ENCODE measurements at regions not wholly inside any gene's neighbourhood (a gene's known extent, or its start where the extent isn't known, plus 50 kb on each side); places are given as distances from the start of the nearest gene placed in this dataset.
"Not testable (repeated sequence)": the region's sequence is repeated elsewhere in the genome, so short reads cannot be mapped to it uniquely, and the experiment has no call there.

GRCh38 chr1:91606546-91607078, 106.0 kb downstream of the CDC7 start:
- no peak for DNase-seq (ENCODE audit: low spot score in 2 of 2)
- intact Hi-C loops (cut with DNase I) = no loop called here
- Histone ChIP-seq H3K27me3 (no peaks in the 10 kb centered on the region), H3K9me3 (no peaks in the 10 kb centered on the region), H3K4me3 (no peak overlapping the region), H3K27ac (no peak overlapping the region), H3K4me1 (no peaks in the 10 kb centered on the region), H3K36me3 (no peaks in the 10 kb centered on the region)
- TF ChIP-seq CTCF (IDR thresholded peaks at IDR 0.05) = no peak

DNA sequence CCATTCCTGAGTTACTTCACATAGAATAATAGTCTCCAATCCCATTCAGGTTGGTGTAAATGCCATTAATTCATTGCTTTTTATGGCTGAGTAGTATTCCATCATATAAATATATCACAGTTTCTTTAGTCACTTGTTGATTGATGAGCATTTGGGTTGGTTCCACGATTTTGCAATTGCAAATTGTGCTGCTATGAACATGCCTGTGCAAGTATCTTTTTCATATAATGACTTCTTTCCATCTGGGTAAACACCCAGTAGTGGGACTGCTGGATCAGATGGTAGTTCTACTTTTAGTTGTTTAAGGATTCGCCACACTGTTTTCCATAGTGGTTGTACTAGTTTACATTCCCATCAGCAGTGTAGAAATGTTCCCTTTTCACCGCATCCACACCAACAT, 107.0 kb downstream of the CDC7 start:
- H3K9me3 ChIP-seq; H3K4me1 ChIP-seq; intact Hi-C loops (cut with DNase I); H3K36me3 ChIP-seq; H3K4me3 ChIP-seq; H3K27ac ChIP-seq; DNase-seq (ENCODE audit: low spot score in 2 of 2); H3K27me3 ChIP-seq: not testable (repeated sequence)

GRCh38 chr1:91608876-91609275, 108.2 kb downstream of the CDC7 start:
- H3K27ac ChIP-seq = no peak overlapping the region

DNA sequence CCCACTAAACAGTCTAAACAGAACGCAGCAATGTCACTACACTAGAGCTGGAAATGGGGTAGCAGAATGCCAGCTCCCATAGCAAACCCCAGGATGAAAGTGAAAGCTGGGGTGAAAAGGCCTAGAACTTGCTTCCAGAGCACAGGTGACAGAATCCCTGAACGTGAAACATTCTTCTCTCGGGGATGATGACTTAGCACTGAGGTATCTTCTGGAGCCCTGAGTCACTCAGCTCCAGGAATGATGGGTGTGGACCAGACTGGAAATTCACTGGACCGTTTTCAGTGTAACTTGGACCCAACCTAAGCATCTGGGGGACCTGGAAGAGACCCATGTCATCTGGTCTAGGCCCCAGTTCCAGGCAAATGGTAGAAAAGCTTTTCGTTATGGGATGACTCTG, 108.9 kb downstream of the CDC7 start:
- Histone ChIP-seq H3K9me3 (no peaks in the 10 kb centered on the region), H3K27me3 (no peaks in the 10 kb centered on the region), H3K4me1 (no peaks in the 10 kb centered on the region), H3K36me3 (no peaks in the 10 kb centered on the region), H3K4me3 (no peak overlapping the region), H3K27ac (no peak overlapping the region)
- TF ChIP-seq CTCF (IDR thresholded peaks at IDR 0.05) = no peak
- intact Hi-C loops (cut with DNase I) = no loop called here
- no peak for DNase-seq (ENCODE audit: low spot score in 2 of 2)

More at GRCh38 chr1:91608876-91609275, 108.2 kb downstream of the CDC7 start:
- no peaks in the 10 kb centered on the region for H3K36me3 ChIP-seq
- no peaks in the 10 kb centered on the region for H3K9me3 ChIP-seq
- no peak overlapping the region for H3K4me3 ChIP-seq
- DNase-seq (ENCODE audit: low spot score in 2 of 2) = no peak
- no peaks in the 10 kb centered on the region for H3K4me1 ChIP-seq
- intact Hi-C loops (cut with DNase I) = no loop called here
- H3K27me3 ChIP-seq = no peaks in the 10 kb centered on the region
- no peak for TF ChIP-seq CTCF (IDR thresholded peaks at IDR 0.05)

DNA sequence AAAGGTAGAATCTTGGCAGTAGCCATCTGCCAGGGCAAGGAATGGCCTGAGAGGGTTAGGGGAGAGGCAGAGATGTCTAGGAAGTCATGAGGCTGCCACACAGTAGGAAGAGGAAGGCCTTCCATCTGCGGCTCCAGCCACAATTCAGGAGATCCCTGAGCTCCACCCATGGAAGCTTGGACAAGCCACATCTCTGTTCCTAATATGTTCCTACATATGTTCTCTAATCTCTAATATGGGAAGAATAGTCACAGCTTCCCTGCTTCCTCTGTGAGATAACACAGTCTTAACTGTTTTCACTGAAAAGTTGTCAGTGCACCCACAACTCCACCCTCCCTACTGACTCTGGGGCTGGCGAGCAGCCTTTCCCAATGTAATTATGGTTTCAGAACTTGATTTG, 109.5 kb downstream of the CDC7 start:
- H3K27me3 ChIP-seq = no peaks in the 10 kb centered on the region
- DNase-seq (ENCODE audit: low spot score in 2 of 2) = no peak

DNA sequence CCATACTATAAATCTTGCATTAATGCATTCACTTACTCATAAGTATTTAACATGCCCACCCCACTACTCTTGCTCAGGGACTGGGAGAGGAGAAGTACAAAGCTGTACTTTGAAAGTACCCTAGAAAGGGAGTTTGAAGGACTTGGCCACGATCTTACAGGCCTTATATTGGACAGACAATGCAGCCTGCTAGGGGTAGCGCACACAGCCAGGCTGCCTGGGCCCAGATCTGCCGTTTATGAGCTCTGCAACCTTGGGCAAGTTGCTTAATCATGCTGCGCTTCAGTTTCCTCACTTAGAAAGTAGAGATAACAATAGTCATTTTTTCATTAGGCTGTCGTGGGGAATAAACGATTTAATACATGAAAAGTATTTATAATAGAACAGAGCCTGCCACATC, 110.1 kb downstream of the CDC7 start:
- no peak for DNase-seq (ENCODE audit: low spot score in 2 of 2)
- H3K27me3 ChIP-seq = no peaks in the 10 kb centered on the region
- H3K27ac ChIP-seq = no peak overlapping the region
- intact Hi-C loops (cut with DNase I) = no loop called here
- no peaks in the 10 kb centered on the region for H3K9me3 ChIP-seq
- no peaks in the 10 kb centered on the region for H3K4me1 ChIP-seq
- TF ChIP-seq CTCF (IDR thresholded peaks at IDR 0.05) = no peak
- no peaks in the 10 kb centered on the region for H3K36me3 ChIP-seq
- H3K4me3 ChIP-seq = no peak overlapping the region

More for the DNA sequence above, 109.5 kb downstream of the CDC7 start:
- H3K36me3 ChIP-seq = no peaks in the 10 kb centered on the region
- no peak overlapping the region for H3K27ac ChIP-seq
- H3K9me3 ChIP-seq = no peaks in the 10 kb centered on the region
- intact Hi-C loops (cut with DNase I) = no loop called here
- no peak overlapping the region for H3K4me3 ChIP-seq
- TF ChIP-seq CTCF (IDR thresholded peaks at IDR 0.05) = no peak
- H3K4me1 ChIP-seq = no peaks in the 10 kb centered on the region

All from ascending aorta (tissue), 2 donors.